NT2/D1 (cell line): ENCODE measurements at regions not wholly inside any gene's neighbourhood (a gene's known extent, or its start where the extent isn't known, plus 50 kb on each side); places are given as distances from the start of the nearest gene placed in this dataset.

Experiments
- SUZ12 ChIP-seq: IDR thresholded peaks from 2 replicates; pipeline ENCODE4 v1.6.1; 2011; ENCODE audit not compliant: insufficient read length, insufficient read depth; ENCODE audit errors: extremely low read depth
- ZNF274 ChIP-seq: IDR thresholded peaks from 2 replicates; pipeline ENCODE4 v1.6.1; 2011; ENCODE audit warnings: mild to moderate bottlenecking, low read depth, low read length

GRCh38 chr7:17126413-17127268 is 171.8 kb upstream of the AHR start:
- no peak for TF ChIP-seq SUZ12
- no peak for TF ChIP-seq ZNF274
